Fibroblast of lung (primary cell): ENCODE measurements at regions not wholly inside any gene's neighbourhood (a gene's known extent, or its start where the extent isn't known, plus 50 kb on each side); places are given as distances from the start of the nearest gene placed in this dataset.
A peak's percentile ranks its signal among the peaks of the same experiment; 100 is the strongest.

Experiments
- DNase-seq, 2 donors: peaks; one replicate each; pipeline versions ENCODE4 v3.0.0 to v3.0.0-alpha.2; 2010; ENCODE audit warnings: low read depth in 2 of 2
- H2AFZ ChIP-seq: 2 replicates; pipeline ENCODE4 v1.5.1; 2012; ENCODE audit warnings: low read length, control low read depth, inconsistent platforms
- H3K27ac ChIP-seq: 2 replicates; pipeline ENCODE4 v1.5.1; 2011; ENCODE audit warnings: low read length, control low read depth; ENCODE audit not compliant: insufficient read depth
- H3K27me3 ChIP-seq: 2 replicates; pipeline ENCODE4 v1.5.1; 2011; ENCODE audit warnings: mild to moderate bottlenecking, low read length; ENCODE audit not compliant: control insufficient read depth, insufficient read depth
- H3K36me3 ChIP-seq: 2 replicates; pipeline ENCODE4 v1.5.1; 2011; ENCODE audit warnings: low read length; ENCODE audit not compliant: control insufficient read depth, insufficient read depth
- H3K4me1 ChIP-seq: 2 replicates; pipeline ENCODE4 v1.5.1; 2011; ENCODE audit warnings: low read length; ENCODE audit not compliant: control insufficient read depth, insufficient read depth; ENCODE audit errors: extremely low read depth
- H3K4me2 ChIP-seq: 2 replicates; pipeline ENCODE4 v1.5.1; 2011; ENCODE audit warnings: low read length, control low read depth; ENCODE audit not compliant: insufficient read depth; ENCODE audit errors: extremely low read depth
- H3K4me3 ChIP-seq, 4 experiments: fragments of 200-600 bp in 1 of 4; sonication (generic) in 1 of 4; replicated peaks in 1 of 4; 2 replicates each; pipeline ENCODE4 v1.5.1; 2011 to 2016; ENCODE audit warnings: low read length in 4 of 4, low read depth in 3 of 4, mild to moderate bottlenecking in 3 of 4, control low read depth in 2 of 4, inconsistent platforms in 1 of 4, mixed read lengths in 1 of 4; ENCODE audit not compliant: insufficient read depth in 1 of 4; ENCODE audit errors: control extremely low read depth in 1 of 4
- H3K79me2 ChIP-seq: 2 replicates; pipeline ENCODE4 v1.5.1; 2012; ENCODE audit warnings: mild to moderate bottlenecking, low read length, inconsistent platforms; ENCODE audit not compliant: control insufficient read depth, insufficient read depth
- H3K9ac ChIP-seq: 2 replicates; pipeline ENCODE4 v1.5.1; 2011; ENCODE audit warnings: mild to moderate bottlenecking, low read length, control low read depth; ENCODE audit not compliant: insufficient read depth
- H3K9me3 ChIP-seq: 2 replicates; pipeline ENCODE4 v1.5.1; 2012; ENCODE audit warnings: low read depth, low read length; ENCODE audit not compliant: control insufficient read depth, insufficient read depth
- H4K20me1 ChIP-seq: 2 replicates; pipeline ENCODE4 v1.5.1; 2011; ENCODE audit warnings: low read length; ENCODE audit not compliant: control insufficient read depth, insufficient read depth; ENCODE audit errors: extremely low read depth
- EZH2 ChIP-seq: IDR thresholded peaks from 2 replicates; pipeline ENCODE4 v1.5.1; 2012; ENCODE audit warnings: low read length, control low read depth, mild to moderate bottlenecking; ENCODE audit errors: missing control alignments
- TF ChIP-seq, protein P1 (sequence below), 2 donors: IDR thresholded peaks in 1 of 2; conservative IDR thresholded peaks in 1 of 2; 1 replicate in 1 of 2; 2 replicates in 1 of 2; pipeline ENCODE4 v1.5.1; 2011 to 2012; ENCODE audit warnings: low read length in 2 of 2, control low read depth in 1 of 2, inconsistent platforms in 1 of 2, low read depth in 1 of 2, mild to moderate bottlenecking in 1 of 2

DNA sequence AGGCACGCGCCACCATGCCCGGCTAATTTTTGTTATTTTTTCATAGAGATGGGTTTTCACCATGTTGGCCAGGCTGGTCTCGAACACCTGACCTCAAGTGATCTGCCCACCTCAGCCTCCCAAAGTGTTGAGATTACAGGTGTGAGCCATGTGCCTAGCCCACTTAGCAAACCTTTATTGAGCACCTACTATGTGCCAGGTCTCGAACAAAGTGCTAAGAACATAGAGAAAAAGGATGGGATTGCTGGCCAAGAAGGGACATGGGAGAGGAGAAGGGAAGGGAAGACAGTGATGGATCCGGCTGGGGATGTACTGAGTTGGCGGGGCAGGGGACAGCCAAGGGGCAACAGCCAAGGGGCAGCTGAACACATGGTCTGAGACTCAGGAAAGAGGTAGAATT, 55.6 kb upstream of the RPL11 start:
- Histone ChIP-seq H3K4me1 (no peaks in the 10 kb centered on the region), H4K20me1 (no peaks in the 10 kb centered on the region), H3K4me2 (no peak overlapping the region), H3K4me3 (no peak overlapping the region), H3K9me3 (no peaks in the 10 kb centered on the region), H3K36me3 (no peaks in the 10 kb centered on the region), H3K27me3 (no peaks in the 10 kb centered on the region), H2AFZ (no peak overlapping the region), H3K79me2 (no peaks in the 10 kb centered on the region), H3K27ac (no peak overlapping the region), H3K9ac (no peak overlapping the region)
- TF ChIP-seq, protein P1, sequence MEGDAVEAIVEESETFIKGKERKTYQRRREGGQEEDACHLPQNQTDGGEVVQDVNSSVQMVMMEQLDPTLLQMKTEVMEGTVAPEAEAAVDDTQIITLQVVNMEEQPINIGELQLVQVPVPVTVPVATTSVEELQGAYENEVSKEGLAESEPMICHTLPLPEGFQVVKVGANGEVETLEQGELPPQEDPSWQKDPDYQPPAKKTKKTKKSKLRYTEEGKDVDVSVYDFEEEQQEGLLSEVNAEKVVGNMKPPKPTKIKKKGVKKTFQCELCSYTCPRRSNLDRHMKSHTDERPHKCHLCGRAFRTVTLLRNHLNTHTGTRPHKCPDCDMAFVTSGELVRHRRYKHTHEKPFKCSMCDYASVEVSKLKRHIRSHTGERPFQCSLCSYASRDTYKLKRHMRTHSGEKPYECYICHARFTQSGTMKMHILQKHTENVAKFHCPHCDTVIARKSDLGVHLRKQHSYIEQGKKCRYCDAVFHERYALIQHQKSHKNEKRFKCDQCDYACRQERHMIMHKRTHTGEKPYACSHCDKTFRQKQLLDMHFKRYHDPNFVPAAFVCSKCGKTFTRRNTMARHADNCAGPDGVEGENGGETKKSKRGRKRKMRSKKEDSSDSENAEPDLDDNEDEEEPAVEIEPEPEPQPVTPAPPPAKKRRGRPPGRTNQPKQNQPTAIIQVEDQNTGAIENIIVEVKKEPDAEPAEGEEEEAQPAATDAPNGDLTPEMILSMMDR (conservative IDR thresholded peaks at IDR 0.05 in 1 of 2, IDR thresholded peaks at IDR 0.05 in 1 of 2; ENCODE audit: low read depth in 1 of 2, low read length in 2 of 2): no peak
- TF ChIP-seq EZH2: no peak
- DNase-seq: no peak

GRCh38 chr1:23634840-23635651, 56.6 kb upstream of the RPL11 start:
- Histone ChIP-seq H3K9me3 (no peaks in the 10 kb centered on the region), H3K9ac (peak overlapping the region; percentile 63), H3K4me3 (peak overlapping the region; percentile 49 to 75 (median 64)), H3K27me3 (no peaks in the 10 kb centered on the region), H4K20me1 (no peaks in the 10 kb centered on the region), H3K4me2 (peak overlapping the region; percentile 93), H2AFZ (peak overlapping the region; percentile 96), H3K79me2 (no peaks in the 10 kb centered on the region), H3K36me3 (no peaks in the 10 kb centered on the region), H3K27ac (peak overlapping the region; percentile 71), H3K4me1 (no peaks in the 10 kb centered on the region)
- TF ChIP-seq EZH2: no peak
- TF ChIP-seq, protein P1 (conservative IDR thresholded peaks at IDR 0.05 in 1 of 2, IDR thresholded peaks at IDR 0.05 in 1 of 2; ENCODE audit: low read depth in 1 of 2, low read length in 2 of 2): peak; percentile 83 to 97
- DNase-seq: peak; percentile 59 to 81

GRCh38 chr1:23634518-23634839, 57.1 kb upstream of the RPL11 start:
- Histone ChIP-seq H3K4me3 (no peak overlapping the region), H3K4me2 (no peak overlapping the region), H2AFZ (peak overlapping the region; percentile 80), H3K4me1 (no peaks in the 10 kb centered on the region), H3K27me3 (no peaks in the 10 kb centered on the region), H3K9me3 (no peaks in the 10 kb centered on the region), H4K20me1 (no peaks in the 10 kb centered on the region), H3K79me2 (no peaks in the 10 kb centered on the region), H3K36me3 (no peaks in the 10 kb centered on the region), H3K27ac (no peak overlapping the region), H3K9ac (no peak overlapping the region)
- TF ChIP-seq, protein P1 (conservative IDR thresholded peaks at IDR 0.05 in 1 of 2, IDR thresholded peaks at IDR 0.05 in 1 of 2; ENCODE audit: low read depth in 1 of 2, low read length in 2 of 2): no peak
- TF ChIP-seq EZH2: no peak
- no peak for DNase-seq
